H1 (cell line): ENCODE measurements at regions not wholly inside any gene's neighbourhood (a gene's known extent, or its start where the extent isn't known, plus 50 kb on each side); places are given as distances from the start of the nearest gene placed in this dataset.
A peak's percentile ranks its signal among the peaks of the same experiment; 100 is the strongest.

Experiments
- CTCF ChIA-PET: fragments of 300-600 bp; sonication (Branson Sonifier 250); formaldehyde crosslinking; loops from one replicate; lab custom pipeline; 2021; ENCODE audit not compliant: partially characterized antibody; lab: Charles Lee
- POLR2A ChIA-PET: fragments of 300-600 bp; sonication (Branson Sonifier 250); formaldehyde crosslinking; loops from one replicate; lab custom pipeline; 2021; ENCODE audit warnings: inconsistent platforms; ENCODE audit not compliant: partially characterized antibody; lab: Charles Lee
- DNase-seq, 2 experiments: peaks; one replicate each; pipeline versions ENCODE4 v3.0.0 to v3.0.0-alpha.2; 2010 to 2022; ENCODE audit warnings: low spot score in 2 of 2, low read depth in 1 of 2, mixed read lengths in 1 of 2
- FAIRE-seq: peaks from 2 replicates; lab custom pipeline; 2011; peaks lifted over from hg19 to GRCh38; lab: Jason Lieb, UNC
- H2AFZ ChIP-seq: 2 replicates; pipeline ENCODE4 v1.8.1; 2012; ENCODE audit warnings: low read length, inconsistent platforms
- H2AK5ac ChIP-seq: 2 replicates; pipeline ENCODE4 v1.6.1; 2013; ENCODE audit warnings: low read depth, low read length
- H2BK120ac ChIP-seq: replicated peaks from 2 replicates; pipeline ENCODE3; 2013; ENCODE audit warnings: low read depth, low read length, inconsistent platforms
- H2BK12ac ChIP-seq: 2 replicates; pipeline ENCODE4 v1.6.1; 2013; ENCODE audit warnings: low read depth, low read length
- H2BK15ac ChIP-seq: 2 replicates; pipeline ENCODE4 v1.6.1; 2013; ENCODE audit warnings: low read length
- H2BK20ac ChIP-seq: 2 replicates; pipeline ENCODE4 v1.6.1; 2013; ENCODE audit warnings: low read length
- H2BK5ac ChIP-seq: 2 replicates; pipeline ENCODE4 v1.6.1; 2013; ENCODE audit warnings: low read depth, low read length
- H3K14ac ChIP-seq: 2 replicates; pipeline ENCODE4 v1.6.1; 2013; ENCODE audit warnings: inconsistent platforms; ENCODE audit not compliant: insufficient read length
- H3K18ac ChIP-seq: 2 replicates; pipeline ENCODE4 v1.6.1; 2013; ENCODE audit warnings: low read length; ENCODE audit errors: extremely low read depth
- H3K23ac ChIP-seq: 2 replicates; pipeline ENCODE4 v1.6.1; 2013; ENCODE audit warnings: inconsistent platforms; ENCODE audit not compliant: insufficient read length
- H3K23me2 ChIP-seq: 2 replicates; pipeline ENCODE4 v1.6.1; 2013; ENCODE audit warnings: low read depth, low read length
- H3K27ac ChIP-seq: 2 replicates; pipeline ENCODE4 v1.6.1; 2011; ENCODE audit warnings: low read depth, low read length, inconsistent platforms
- H3K27me3 ChIP-seq, 4 experiments: replicated peaks in 1 of 4; 1 replicate in 1 of 4; 2 replicates in 3 of 4; pipeline versions ENCODE4 v1.6.1 to v1.8.1; 2011 to 2013; ENCODE audit warnings: low read length in 3 of 4, mild to moderate bottlenecking in 3 of 4, inconsistent platforms in 2 of 4, mixed read lengths in 2 of 4, moderate library complexity in 1 of 4; ENCODE audit not compliant: control insufficient read depth in 3 of 4, insufficient read depth in 3 of 4; ENCODE audit errors: extremely low read depth in 1 of 4
- H3K36me3 ChIP-seq, 4 experiments: 2 replicates each; pipeline versions ENCODE4 v1.6.1 to v1.8.1; 2011 to 2013; ENCODE audit warnings: mild to moderate bottlenecking in 4 of 4, low read length in 3 of 4, moderate library complexity in 2 of 4, control low read depth in 1 of 4, inconsistent platforms in 1 of 4; ENCODE audit not compliant: insufficient read depth in 4 of 4, control insufficient read depth in 2 of 4
- H3K4ac ChIP-seq: replicated peaks from 2 replicates; pipeline ENCODE3; 2013; ENCODE audit warnings: low read length, low read depth, mixed read lengths, inconsistent platforms; ENCODE audit not compliant: insufficient read length
- H3K4me1 ChIP-seq, 4 experiments: replicated peaks in 1 of 4; 1 replicate in 1 of 4; 2 replicates in 3 of 4; pipeline versions ENCODE4 v1.6.1 to v1.8.1; 2011 to 2013; ENCODE audit warnings: low read length in 3 of 4, inconsistent platforms in 2 of 4, mixed read lengths in 1 of 4; ENCODE audit not compliant: insufficient read depth in 4 of 4, control insufficient read depth in 3 of 4
- H3K4me2 ChIP-seq, 2 experiments: 2 replicates each; pipeline versions ENCODE4 v1.6.1 to v1.8.1; 2011 to 2013; ENCODE audit warnings: low read depth in 2 of 2, low read length in 2 of 2, control low read depth in 1 of 2, inconsistent platforms in 1 of 2, mild to moderate bottlenecking in 1 of 2; ENCODE audit not compliant: insufficient read depth in 1 of 2
- H3K4me3 ChIP-seq, 4 experiments: fragments of 200-600, 300-600 bp in 1 of 4; sonication (generic), shearing (Covaris generic), sonication (Bioruptor Twin) in 1 of 4; 2 replicates each; pipeline versions ENCODE4 v1.5.1 to v1.8.1; 2011 to 2016; ENCODE audit warnings: low read length in 4 of 4, low read depth in 3 of 4, control low read depth in 2 of 4, inconsistent platforms in 2 of 4, mild to moderate bottlenecking in 2 of 4, mixed read lengths in 1 of 4, moderate library complexity in 1 of 4; ENCODE audit not compliant: insufficient read depth in 2 of 4; ENCODE audit errors: extremely low read depth in 1 of 4
- H3K56ac ChIP-seq: replicated peaks from 2 replicates; pipeline ENCODE3; 2013; ENCODE audit warnings: low read depth, mild to moderate bottlenecking, mixed read lengths, low read length, inconsistent platforms; ENCODE audit not compliant: insufficient read length
- H3K79me1 ChIP-seq: 2 replicates; pipeline ENCODE4 v1.6.1; 2013; ENCODE audit warnings: low read depth, low read length, control low read depth
- H3K79me2 ChIP-seq, 2 experiments: 2 replicates each; pipeline versions ENCODE4 v1.6.1 to v1.8.1; 2012 to 2013; ENCODE audit warnings: low read length in 2 of 2, mild to moderate bottlenecking in 2 of 2, inconsistent platforms in 1 of 2; ENCODE audit not compliant: insufficient read depth in 2 of 2, control insufficient read depth in 1 of 2
- H3K9ac ChIP-seq, 4 experiments: replicated peaks in 1 of 4; 1 replicate in 1 of 4; 2 replicates in 3 of 4; pipeline versions ENCODE4 v1.6.1 to v1.8.1; 2011 to 2013; ENCODE audit warnings: low read depth in 3 of 4, low read length in 3 of 4, control low read depth in 2 of 4, mild to moderate bottlenecking in 2 of 4, moderate library complexity in 2 of 4, inconsistent platforms in 1 of 4; ENCODE audit errors: extremely low read depth in 1 of 4
- H3K9me3 ChIP-seq, 2 experiments: 2 replicates each; pipeline versions ENCODE4 v1.6.1 to v1.8.1; 2012 to 2013; ENCODE audit warnings: mild to moderate bottlenecking in 2 of 2, moderate library complexity in 2 of 2, control low read depth in 1 of 2, inconsistent platforms in 1 of 2, low read depth in 1 of 2, low read length in 1 of 2, mixed read lengths in 1 of 2; ENCODE audit not compliant: insufficient read depth in 2 of 2
- H4K20me1 ChIP-seq, 2 experiments: replicated peaks in 1 of 2; 2 replicates each; pipeline versions ENCODE3 to v1.8.1; 2011 to 2013; ENCODE audit warnings: inconsistent platforms in 2 of 2, low read length in 2 of 2, mild to moderate bottlenecking in 1 of 2; ENCODE audit not compliant: insufficient read depth in 2 of 2, control insufficient read depth in 1 of 2
- H4K5ac ChIP-seq: 2 replicates; pipeline ENCODE4 v1.6.1; 2013; ENCODE audit warnings: low read length, low read depth, mixed read lengths, inconsistent platforms; ENCODE audit not compliant: insufficient read length
- H4K8ac ChIP-seq: 2 replicates; pipeline ENCODE4 v1.8.0; 2013; ENCODE audit warnings: mild to moderate bottlenecking, moderate library complexity, low read length, inconsistent platforms; ENCODE audit not compliant: insufficient read depth; ENCODE audit errors: extremely low read depth
- H4K91ac ChIP-seq: replicated peaks from 2 replicates; pipeline ENCODE3; 2013; ENCODE audit warnings: low read length, mixed read lengths, inconsistent platforms; ENCODE audit not compliant: insufficient read length
- BCL11A ChIP-seq, 2 experiments: IDR thresholded peaks; one replicate each; pipeline ENCODE4 v1.6.1; 2011; ENCODE audit warnings: low read depth in 2 of 2, low read length in 2 of 2, mild to moderate bottlenecking in 2 of 2
- CBX8 ChIP-seq: fragments of 300-800, 300-1000 bp; sonication (generic); IDR thresholded peaks from 2 replicates; pipeline ENCODE4 v1.7.1; 2016; ENCODE audit warnings: low read depth, low read length, borderline replicate concordance
- EZH2 ChIP-seq: fragments of 200-600 bp; sonication (generic); IDR thresholded peaks from 2 replicates; pipeline ENCODE4 v1.7.1; 2012; ENCODE audit warnings: low read depth, mild to moderate bottlenecking, moderate library complexity, low read length, inconsistent platforms; ENCODE audit not compliant: severe bottlenecking
- KDM1A ChIP-seq: fragments of 200-600, 300-600 bp; sonication (generic); IDR thresholded peaks from 2 replicates; pipeline ENCODE4 v1.7.1; 2016; ENCODE audit warnings: mild to moderate bottlenecking, low read length, borderline replicate concordance
- SIRT6 ChIP-seq: IDR thresholded peaks from one replicate; pipeline ENCODE4 v1.7.1; 2012; ENCODE audit warnings: low read length, inconsistent platforms
- TCF12 ChIP-seq: IDR thresholded peaks from 2 replicates; pipeline ENCODE4 v1.6.1; 2011; ENCODE audit warnings: low read depth, mild to moderate bottlenecking, low read length
- WGBS, 2 experiments: shearing (Covaris generic) in 1 of 2; methylation state at CpG; one replicate each; pipeline versions ENCODE4 v1.1.6 to v1.1.7; 2013 to 2015; ENCODE audit warnings: low lambda C conversion rate in 2 of 2, mixed read lengths in 2 of 2, inconsistent platforms in 1 of 2, low coverage in 1 of 2, missing lambda C conversion rate in 1 of 2; ENCODE audit not compliant: insufficient replicate concordance in 2 of 2, insufficient coverage in 1 of 2, insufficient read length in 1 of 2; ENCODE audit errors: extremely low coverage in 1 of 2, missing lambda C conversion rate in 1 of 2; 5-methylcytosine and 5-hydroxymethylcytosine counted together

DNA sequence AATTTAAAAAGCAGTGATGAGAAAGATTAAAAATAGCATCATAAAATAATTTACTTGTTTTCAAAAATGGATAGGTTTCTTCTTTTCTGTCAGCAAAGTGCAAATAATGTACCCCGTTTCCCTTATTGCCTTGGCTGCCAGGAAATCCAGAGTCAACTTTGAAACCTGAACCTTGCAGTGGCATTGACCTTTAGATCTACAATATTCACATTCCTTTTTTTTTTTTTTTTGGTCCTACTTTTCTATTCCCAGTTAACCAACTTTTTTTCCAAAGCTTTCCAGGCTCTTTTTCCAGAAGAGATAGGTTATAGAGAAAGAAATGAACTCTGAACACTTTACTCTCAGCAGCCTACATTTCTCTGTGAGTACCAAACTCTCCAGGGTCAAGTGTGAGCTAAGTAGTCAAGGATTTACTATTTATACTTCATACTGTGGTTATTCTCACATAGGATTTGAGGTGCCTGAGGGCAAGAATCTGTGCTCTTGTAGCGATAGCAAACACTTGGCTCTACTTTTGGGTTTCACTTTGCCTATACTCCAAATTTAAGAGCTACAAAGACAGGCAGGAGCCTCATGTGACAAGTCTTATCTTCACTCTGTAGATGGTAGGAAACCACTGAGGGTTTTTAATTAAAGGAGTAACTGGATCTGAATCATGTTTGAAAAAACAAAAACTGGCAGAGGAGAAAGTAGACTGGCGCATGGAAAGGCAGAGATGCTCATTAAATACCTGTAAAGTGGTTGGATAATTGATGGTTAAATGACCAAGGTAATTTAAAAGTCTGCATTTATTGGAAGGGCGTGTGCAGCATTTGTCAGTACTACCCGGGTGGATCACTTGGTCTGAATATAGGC lies 63.2 kb upstream of the TMEM17 start:
- Histone ChIP-seq H3K4me3 (no peak overlapping the region), H3K9me3 (no peaks in the 10 kb centered on the region), H3K4me1 (peaks cover 0 to 9% (median 3%) of the 10 kb centered on the region in 4 experiments; a peak in 6 of 7 replicates), H3K23me2 (peaks cover 6% of the 10 kb centered on the region; the same call in 1 of the 2 replicates), H4K91ac (no peak overlapping the region), H2BK5ac (no peak overlapping the region), H3K27me3 (peaks cover 0 to 16% (median 9%) of the 10 kb centered on the region in 4 experiments; a peak in 5 of 7 replicates), H2BK12ac (no peak overlapping the region), H2AK5ac (no peak overlapping the region), H3K9ac (no peak overlapping the region), H3K36me3 (no peaks in the 10 kb centered on the region), H3K23ac (no peak overlapping the region), H4K5ac (no peak overlapping the region), H2BK20ac (no peak overlapping the region), H3K14ac (no peak overlapping the region), H3K4me2 (peak overlapping the region in 1 of 2 experiments; percentile 89; a peak in 1 of 4 replicates), H2BK15ac (no peak overlapping the region), H3K79me2 (no peaks in the 10 kb centered on the region), H2AFZ (no peak overlapping the region), H3K18ac (no peak overlapping the region), H4K20me1 (no peaks in the 10 kb centered on the region), H3K79me1 (no peaks in the 10 kb centered on the region), H2BK120ac (no peak overlapping the region), H3K27ac (no peak overlapping the region), H4K8ac (no peak overlapping the region), H3K4ac (no peak overlapping the region), H3K56ac (no peak overlapping the region)
- FAIRE-seq: no peak
- no peak for DNase-seq
- WGBS, 2 experiments: 87% methylated on average over 5 of the region's 5 CpGs; no CpG with 5 or more reads in 1 of the 2 experiments
- ChIA-PET CTCF (interaction anchor here (0.7 kb wide), 1 partner anchor 67 kb away, joined by 3 read pairs; no protein-coding TSS in a partner anchor), POLR2A (no interaction called here)
- TF ChIP-seq CBX8 (no peak), KDM1A (no peak), EZH2 (no peak), SIRT6 (no peak), TCF12 (no peak), BCL11A (IDR thresholded peaks at IDR 0.05; ENCODE audit: low read depth in 2 of 2, low read length in 2 of 2) (no peak)
